Right hindlimb (tissue), 1 donor: ENCODE measurements at regions not wholly inside any gene's neighbourhood (a gene's known extent, or its start where the extent isn't known, plus 50 kb on each side); places are given as distances from the start of the nearest gene placed in this dataset.

Source experiments
- DNase-seq: peaks from one replicate; pipeline ENCODE4 v3.0.0-alpha.2; 2018

- DNase-seq = no peak
These were observed 255.0 kb upstream of the IRX2 start for GRCh38 chr5:3006526-3006925.

GRCh38 chr5:3004361-3005080 lies 253.0 kb upstream of the IRX2 start:
- DNase-seq = no peak

- no peak for DNase-seq
These were observed 250.8 kb upstream of the IRX2 start for GRCh38 chr5:3002230-3002629.

- no peak for DNase-seq
These were observed 249.2 kb upstream of the IRX2 start for GRCh38 chr5:3000631-3001030.

GRCh38 chr5:2999926-3000325 lies 248.4 kb upstream of the IRX2 start:
- DNase-seq = no peak

GRCh38 chr5:2998106-2998505 lies 246.6 kb upstream of the IRX2 start:
- DNase-seq = no peak

GRCh38 chr5:2997179-2997578 lies 245.7 kb upstream of the IRX2 start:
- DNase-seq = no peak

GRCh38 chr5:2996687-2997086 lies 245.2 kb upstream of the IRX2 start:
- DNase-seq = no peak

- no peak for DNase-seq
These were observed 244.8 kb upstream of the IRX2 start for GRCh38 chr5:2996248-2996647.

- DNase-seq = no peak
These were observed 244.2 kb upstream of the IRX2 start for GRCh38 chr5:2995667-2996066.

GRCh38 chr5:2995035-2995434 lies 243.6 kb upstream of the IRX2 start:
- DNase-seq = no peak

- DNase-seq = no peak
These were observed 242.3 kb upstream of the IRX2 start for GRCh38 chr5:2993771-2994170.

GRCh38 chr5:2993301-2993700 lies 241.8 kb upstream of the IRX2 start:
- DNase-seq = no peak

- DNase-seq = no peak
These were observed 241.3 kb upstream of the IRX2 start for GRCh38 chr5:2992806-2993205.

- no peak for DNase-seq
These were observed 240.4 kb upstream of the IRX2 start for GRCh38 chr5:2991884-2992283.

- DNase-seq = no peak
These were observed 238.0 kb upstream of the IRX2 start for GRCh38 chr5:2989517-2989916.

GRCh38 chr5:2986301-2986700 lies 234.8 kb upstream of the IRX2 start:
- DNase-seq = no peak

- no peak for DNase-seq
These were observed 234.2 kb upstream of the IRX2 start for GRCh38 chr5:2985718-2986117.

- DNase-seq = no peak
These were observed 232.3 kb upstream of the IRX2 start for GRCh38 chr5:2983583-2984300.

GRCh38 chr5:2981652-2982051 lies 230.2 kb upstream of the IRX2 start:
- DNase-seq = no peak

GRCh38 chr5:2981035-2981434 lies 229.6 kb upstream of the IRX2 start:
- no peak for DNase-seq

- DNase-seq = no peak
These were observed 208.8 kb upstream of the IRX2 start for GRCh38 chr5:2960294-2960693.

GRCh38 chr5:2958976-2959375 lies 207.5 kb upstream of the IRX2 start:
- DNase-seq = no peak

GRCh38 chr5:2948875-2949274 lies 197.4 kb upstream of the IRX2 start:
- no peak for DNase-seq

- no peak for DNase-seq
These were observed 194.8 kb upstream of the IRX2 start for GRCh38 chr5:2946315-2946714.
